HCT116 (cell line): ENCODE measurements at regions not wholly inside any gene's neighbourhood (a gene's known extent, or its start where the extent isn't known, plus 50 kb on each side); places are given as distances from the start of the nearest gene placed in this dataset.

ENCODE experiments used
- CTCF ChIP-seq, 3 experiments: fragments of 200-600 bp in 1 of 3; sonication (generic) in 1 of 3; IDR thresholded peaks in 2 of 3; conservative IDR thresholded peaks in 1 of 3; 2 replicates each; pipeline ENCODE4 v1.5.1; 2012 to 2017; ENCODE audit warnings: low read depth in 2 of 3, low read length in 2 of 3, antibody characterized with exemption in 1 of 3, borderline replicate concordance in 1 of 3, control low read depth in 1 of 3, mild to moderate bottlenecking in 1 of 3, mixed read lengths in 1 of 3, mixed run types in 1 of 3, moderate library complexity in 1 of 3; ENCODE audit not compliant: insufficient read depth in 1 of 3
- EZH2 ChIP-seq: fragments of 200-600 bp; sonication (generic); IDR thresholded peaks from 2 replicates; pipeline ENCODE4 v1.6.1; 2017; ENCODE audit warnings: antibody characterized with exemption, mixed run types
- EZH2phosphoT487 ChIP-seq: fragments of 200-600 bp; IDR thresholded peaks from 2 replicates; pipeline ENCODE4 v1.6.1; 2018; ENCODE audit warnings: antibody characterized with exemption, borderline replicate concordance
- FOSL1 ChIP-seq: IDR thresholded peaks from 2 replicates; pipeline ENCODE4 v1.6.1; 2012; ENCODE audit warnings: low read depth
- MAX ChIP-seq: IDR thresholded peaks from 2 replicates; pipeline ENCODE4 v1.6.1; 2012
- POLR2A ChIP-seq: IDR thresholded peaks from 2 replicates; pipeline ENCODE4 v1.7.0; 2011; ENCODE audit warnings: borderline replicate concordance; ENCODE audit not compliant: insufficient read depth, insufficient read length; ENCODE audit errors: extremely low read depth
- POLR2AphosphoS5 ChIP-seq: IDR thresholded peaks from 2 replicates; pipeline ENCODE4 v1.6.1; 2011; ENCODE audit warnings: mild to moderate bottlenecking, low read depth, low read length, moderate library complexity
- RAD21 ChIP-seq: IDR thresholded peaks from 2 replicates; pipeline ENCODE4 v1.6.1; 2012; ENCODE audit warnings: low read depth, mild to moderate bottlenecking
- REST ChIP-seq: IDR thresholded peaks from 2 replicates; pipeline ENCODE4 v1.6.1; 2012; ENCODE audit warnings: low read depth
- SIN3A ChIP-seq: IDR thresholded peaks from 2 replicates; pipeline ENCODE4 v1.6.1; 2012; ENCODE audit warnings: low read depth
- YY1 ChIP-seq: IDR thresholded peaks from 2 replicates; pipeline ENCODE4 v1.6.1; 2011; ENCODE audit warnings: low read length, low read depth, moderate library complexity, mild to moderate bottlenecking; ENCODE audit not compliant: insufficient replicate concordance; ENCODE audit errors: extremely low read depth
- ZBTB33 ChIP-seq: IDR thresholded peaks from 2 replicates; pipeline ENCODE4 v1.6.1; 2011; ENCODE audit warnings: mild to moderate bottlenecking, low read length, moderate library complexity; ENCODE audit not compliant: insufficient replicate concordance; ENCODE audit errors: extremely low read depth
- ZFX ChIP-seq: fragments of 450-650 bp; IDR thresholded peaks from 2 replicates; pipeline ENCODE4 v1.6.1; 2017

GRCh38 chr3:18840535-18841137, 307.7 kb upstream of the KCNH8 start:
- TF ChIP-seq POLR2A: no peak
- no peak for TF ChIP-seq CTCF (IDR thresholded peaks at IDR 0.05 in 2 of 3, conservative IDR thresholded peaks at IDR 0.05 in 1 of 3; ENCODE audit: borderline replicate concordance in 1 of 3, insufficient read depth in 1 of 3, low read depth in 2 of 3, low read length in 2 of 3)
- TF ChIP-seq EZH2: no peak
- TF ChIP-seq RAD21: no peak
- TF ChIP-seq MAX: no peak
- no peak for TF ChIP-seq ZBTB33
- TF ChIP-seq EZH2phosphoT487: no peak
- no peak for TF ChIP-seq YY1
- no peak for TF ChIP-seq REST
- no peak for TF ChIP-seq POLR2AphosphoS5
- no peak for TF ChIP-seq ZFX
- TF ChIP-seq SIN3A: no peak
- no peak for TF ChIP-seq FOSL1
